Astrocyte (in vitro differentiated cells and primary cell): ENCODE measurements at regions not wholly inside any gene's neighbourhood (a gene's known extent, or its start where the extent isn't known, plus 50 kb on each side); places are given as distances from the start of the nearest gene placed in this dataset.

Source experiments
- CTCF ChIP-seq: IDR thresholded peaks from 2 replicates; pipeline ENCODE4 v1.5.1; 2011; ENCODE audit warnings: low read depth, mild to moderate bottlenecking, inconsistent platforms, low read length, moderate library complexity; ENCODE audit not compliant: insufficient read depth
- EZH2 ChIP-seq: IDR thresholded peaks from 2 replicates; pipeline ENCODE4 v1.6.1; 2012; ENCODE audit warnings: mild to moderate bottlenecking, low read length, inconsistent platforms; ENCODE audit not compliant: insufficient read depth

- TF ChIP-seq EZH2 (no peak), CTCF (no peak)
Observed at GRCh38 chr7:88490161-88490560, 183.5 kb upstream of the STEAP4 start.
